CD4-positive, alpha-beta T cell treated with Interleukin-1 beta for 1 hour (primary cell): ENCODE measurements at regions not wholly inside any gene's neighbourhood (a gene's known extent, or its start where the extent isn't known, plus 50 kb on each side); places are given as distances from the start of the nearest gene placed in this dataset.

ENCODE experiments used
- DNase-seq, 2 donors: peaks; one replicate each; pipeline ENCODE4 v3.0.0-alpha.2; 2020 to 2022

GRCh38 chr15:31842532-31843195, 187.7 kb upstream of the CHRNA7 start:
- DNase-seq, result no peak

GRCh38 chr15:31843426-31844055, 186.8 kb upstream of the CHRNA7 start:
- DNase-seq, result no peak

- no peak for DNase-seq
Measured at GRCh38 chr15:31845791-31846190, 184.5 kb upstream of the CHRNA7 start.

- no peak for DNase-seq
Measured at GRCh38 chr15:31847961-31848360, 182.4 kb upstream of the CHRNA7 start.

GRCh38 chr15:31848621-31849020, 181.7 kb upstream of the CHRNA7 start:
- DNase-seq, result no peak

GRCh38 chr15:31852933-31853799, 177.1 kb upstream of the CHRNA7 start:
- DNase-seq, result no peak

- DNase-seq, result no peak
Measured at GRCh38 chr15:31856581-31856980, 173.7 kb upstream of the CHRNA7 start.

- no peak for DNase-seq
Measured at GRCh38 chr15:31857194-31857593, 173.1 kb upstream of the CHRNA7 start.

GRCh38 chr15:31858026-31858425, 172.3 kb upstream of the CHRNA7 start:
- DNase-seq, result no peak

GRCh38 chr15:31866248-31866647, 164.1 kb upstream of the CHRNA7 start:
- DNase-seq, result no peak

GRCh38 chr15:31867536-31868442, 162.5 kb upstream of the CHRNA7 start:
- peak; percentile 59 to 64 for DNase-seq

GRCh38 chr15:31869686-31870307, 160.5 kb upstream of the CHRNA7 start:
- no peak for DNase-seq

- DNase-seq, result peak; percentile 85 to 88
Measured at GRCh38 chr15:31870328-31871165, 159.8 kb upstream of the CHRNA7 start, which contains the start of gene OTUD7A. Gene OTUD7A (minus strand): TSS chr15:31870673.

GRCh38 chr15:31871166-31871886, 159.0 kb upstream of the CHRNA7 start:
- no peak for DNase-seq

- DNase-seq, result no peak
Measured at GRCh38 chr15:31871887-31872281, 158.4 kb upstream of the CHRNA7 start.

GRCh38 chr15:31887246-31887645, 143.1 kb upstream of the CHRNA7 start:
- no peak for DNase-seq

- DNase-seq, result no peak
Measured at GRCh38 chr15:31892513-31892912, 137.8 kb upstream of the CHRNA7 start.

GRCh38 chr15:31893780-31894179, 136.5 kb upstream of the CHRNA7 start:
- no peak for DNase-seq

- DNase-seq, result no peak
Measured at GRCh38 chr15:31897746-31898145, 132.6 kb upstream of the CHRNA7 start.

GRCh38 chr15:31901501-31901900, 128.8 kb upstream of the CHRNA7 start:
- no peak for DNase-seq

GRCh38 chr15:31905054-31905453, 125.3 kb upstream of the CHRNA7 start:
- no peak for DNase-seq
